ENCODE measurements at regions not wholly inside any gene's neighbourhood (a gene's known extent, or its start where the extent isn't known, plus 50 kb on each side); places are given as distances from the start of the nearest gene placed in this dataset.

GRCh38 chr20:58596244-58596643 is 54.8 kb upstream of the STX16 start:
- Histone ChIP-seq H3K27ac (no peak overlapping the region), H3K36me3 (no peaks in the 10 kb centered on the region), H3K27me3 (peaks cover 0 to 5% of the 10 kb centered on the region in 2 donors), H3K4me3 (no peak overlapping the region), H3K4me1 (no peaks in the 10 kb centered on the region), H3K9me3 (no peaks in the 10 kb centered on the region)
- intact Hi-C loops (cut with DNase I), result no loop called here
- no peak for DNase-seq
- ATAC-seq, result no peak
- TF ChIP-seq, protein P1, sequence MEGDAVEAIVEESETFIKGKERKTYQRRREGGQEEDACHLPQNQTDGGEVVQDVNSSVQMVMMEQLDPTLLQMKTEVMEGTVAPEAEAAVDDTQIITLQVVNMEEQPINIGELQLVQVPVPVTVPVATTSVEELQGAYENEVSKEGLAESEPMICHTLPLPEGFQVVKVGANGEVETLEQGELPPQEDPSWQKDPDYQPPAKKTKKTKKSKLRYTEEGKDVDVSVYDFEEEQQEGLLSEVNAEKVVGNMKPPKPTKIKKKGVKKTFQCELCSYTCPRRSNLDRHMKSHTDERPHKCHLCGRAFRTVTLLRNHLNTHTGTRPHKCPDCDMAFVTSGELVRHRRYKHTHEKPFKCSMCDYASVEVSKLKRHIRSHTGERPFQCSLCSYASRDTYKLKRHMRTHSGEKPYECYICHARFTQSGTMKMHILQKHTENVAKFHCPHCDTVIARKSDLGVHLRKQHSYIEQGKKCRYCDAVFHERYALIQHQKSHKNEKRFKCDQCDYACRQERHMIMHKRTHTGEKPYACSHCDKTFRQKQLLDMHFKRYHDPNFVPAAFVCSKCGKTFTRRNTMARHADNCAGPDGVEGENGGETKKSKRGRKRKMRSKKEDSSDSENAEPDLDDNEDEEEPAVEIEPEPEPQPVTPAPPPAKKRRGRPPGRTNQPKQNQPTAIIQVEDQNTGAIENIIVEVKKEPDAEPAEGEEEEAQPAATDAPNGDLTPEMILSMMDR (IDR thresholded peaks at IDR 0.05), result no peak

GRCh38 chr20:58595167-58595566 is 55.9 kb upstream of the STX16 start:
- Histone ChIP-seq H3K4me3 (no peak overlapping the region), H3K4me1 (no peaks in the 10 kb centered on the region), H3K27ac (no peak overlapping the region), H3K27me3 (peaks cover 0 to 5% of the 10 kb centered on the region in 2 donors), H3K9me3 (no peaks in the 10 kb centered on the region), H3K36me3 (no peaks in the 10 kb centered on the region)
- ATAC-seq (no peak), DNase-seq (no peak)
- TF ChIP-seq, protein P1 (IDR thresholded peaks at IDR 0.05), result no peak
- intact Hi-C loops (cut with DNase I), result no loop called here

DNA sequence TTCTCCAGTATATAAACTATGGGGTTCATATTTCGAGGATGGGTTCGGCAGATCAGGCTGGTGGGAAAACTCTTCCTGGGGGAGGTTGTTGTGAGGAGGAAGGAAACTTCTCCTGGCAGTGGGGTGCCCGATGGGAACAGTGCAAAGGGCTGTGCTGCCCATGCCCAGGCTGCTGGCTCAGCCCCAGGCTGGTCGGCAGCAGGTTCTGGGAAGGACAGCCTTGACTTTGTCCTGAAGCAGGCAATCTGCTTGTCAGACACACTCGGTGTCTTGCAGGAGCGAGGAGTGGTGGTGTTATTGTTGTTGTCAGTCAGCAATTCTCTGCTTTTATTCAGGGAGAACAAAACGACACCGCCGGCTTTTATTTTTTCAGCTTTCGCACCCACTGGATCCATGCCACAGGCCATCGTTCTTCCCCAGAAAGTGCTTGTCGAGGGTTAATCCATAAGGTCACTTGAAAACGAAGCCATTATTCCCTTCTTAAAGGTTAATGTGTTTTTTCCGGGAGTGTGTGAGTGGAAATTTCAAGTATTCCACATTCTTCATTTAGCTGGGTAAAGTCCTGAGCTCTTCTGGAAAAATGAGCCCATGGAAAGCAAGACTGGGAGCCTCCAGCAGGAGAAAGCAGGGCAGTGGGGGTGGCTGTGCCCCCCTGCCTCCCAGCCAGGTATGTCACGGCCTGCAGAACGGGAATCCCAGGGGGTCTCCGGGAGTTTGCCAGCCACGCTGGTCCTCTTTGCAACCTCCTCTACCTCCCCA is 57.0 kb upstream of the STX16 start:
- peaks cover 0 to 13% of the 10 kb centered on the region in 2 donors for H3K27me3 ChIP-seq
- H3K27ac ChIP-seq, result no peak overlapping the region
- DNase-seq (no peak), ATAC-seq (no peak)
- H3K36me3 ChIP-seq, result no peaks in the 10 kb centered on the region
- H3K4me1 ChIP-seq, result no peaks in the 10 kb centered on the region
- no peaks in the 10 kb centered on the region for H3K9me3 ChIP-seq
- no peak overlapping the region for H3K4me3 ChIP-seq
- intact Hi-C loops (cut with DNase I), result no loop called here
- TF ChIP-seq, protein P1 (IDR thresholded peaks at IDR 0.05), result no peak

GRCh38 chr20:58592076-58592695 is 58.9 kb upstream of the STX16 start:
- Histone ChIP-seq H3K27me3 (peaks cover 0 to 13% of the 10 kb centered on the region in 2 donors), H3K36me3 (no peaks in the 10 kb centered on the region), H3K27ac (no peak overlapping the region), H3K4me1 (no peaks in the 10 kb centered on the region), H3K4me3 (no peak overlapping the region), H3K9me3 (no peaks in the 10 kb centered on the region)
- no peak for ATAC-seq
- no peak for DNase-seq
- intact Hi-C loops (cut with DNase I), result no loop called here
- TF ChIP-seq, protein P1 (IDR thresholded peaks at IDR 0.05), result no peak

DNA sequence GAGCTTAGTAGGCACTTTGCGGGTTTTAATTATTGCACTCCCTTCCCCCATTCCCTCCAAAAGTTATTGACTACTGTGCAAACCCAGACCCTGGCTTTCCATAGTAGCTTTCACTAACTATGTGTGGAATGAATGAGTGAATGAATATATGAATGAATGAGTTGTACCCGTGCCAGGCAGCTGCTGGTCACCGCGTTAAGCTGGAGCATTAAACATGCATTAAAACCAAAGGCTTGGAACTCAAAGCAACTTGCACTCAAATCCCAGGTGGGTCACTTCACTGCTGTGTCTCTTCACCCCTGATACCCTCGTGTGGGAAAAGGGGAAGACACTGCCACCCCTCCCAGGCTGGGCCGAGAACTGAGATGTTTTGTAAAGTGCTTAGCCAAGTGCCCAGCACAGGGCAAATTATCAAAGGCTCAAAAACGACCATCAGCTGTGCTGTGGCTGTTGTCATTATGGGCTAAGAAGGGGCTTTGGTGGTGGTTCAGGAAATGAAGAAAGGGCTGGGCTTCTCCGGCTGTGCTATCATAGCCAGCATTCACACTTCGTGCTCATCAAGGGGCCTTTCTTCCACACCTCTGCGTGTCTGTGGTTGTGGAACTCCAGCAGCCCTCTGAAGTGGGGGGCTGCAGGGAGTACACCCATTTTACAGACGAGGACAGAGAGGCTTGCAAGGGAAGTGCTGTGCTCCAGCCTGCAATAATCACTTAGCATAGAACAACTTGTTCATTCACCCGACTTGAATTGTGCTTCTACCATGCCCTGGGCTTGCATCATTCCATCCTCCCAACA is 60.2 kb upstream of the STX16 start:
- TF ChIP-seq, protein P1 (IDR thresholded peaks at IDR 0.05), result no peak
- no peaks in the 10 kb centered on the region for H3K4me1 ChIP-seq
- no peak overlapping the region for H3K27ac ChIP-seq

More for the DNA sequence above, 60.2 kb upstream of the STX16 start:
- Histone ChIP-seq H3K9me3 (no peaks in the 10 kb centered on the region), H3K4me3 (no peak overlapping the region), H3K36me3 (no peaks in the 10 kb centered on the region), H3K27me3 (peaks cover 0 to 19% of the 10 kb centered on the region in 2 donors)
- DNase-seq, result no peak
- no peak for ATAC-seq
- intact Hi-C loops (cut with DNase I), result no loop called here

Measured in left lung (tissue), 4 donors.